HL-60 (cell line): ENCODE measurements at regions not wholly inside any gene's neighbourhood (a gene's known extent, or its start where the extent isn't known, plus 50 kb on each side); places are given as distances from the start of the nearest gene placed in this dataset.

Source experiments
- DNase-seq, 2 experiments: peaks; one replicate each; pipeline ENCODE4 v3.0.0-alpha.2; 2010 to 2020; ENCODE audit warnings: low read depth in 1 of 2, low spot score in 1 of 2
- H3K27ac ChIP-seq: fragments of 250-450 bp; sonication (Bioruptor Pico); replicated peaks from 2 replicates; pipeline ENCODE4 v1.5.1; 2020; ENCODE audit warnings: mild to moderate bottlenecking, moderate library complexity
- H3K27me3 ChIP-seq: fragments of 250-450 bp; sonication (Bioruptor Pico); 2 replicates; pipeline ENCODE4 v1.5.1; 2021; ENCODE audit warnings: mild to moderate bottlenecking, moderate library complexity; ENCODE audit not compliant: insufficient read depth, poor library complexity, severe bottlenecking
- H3K4me3 ChIP-seq: replicated peaks from 2 replicates; pipeline ENCODE4 v1.5.1; 2011; ENCODE audit warnings: mild to moderate bottlenecking, control low read depth, low read length; ENCODE audit not compliant: insufficient read depth
- GABPA ChIP-seq: IDR thresholded peaks from 2 replicates; pipeline ENCODE4 v1.6.1; 2012; ENCODE audit warnings: low read depth
- POLR2AphosphoS5 ChIP-seq: IDR thresholded peaks from 2 replicates; pipeline ENCODE4 v1.6.1; 2012; ENCODE audit warnings: low read depth
- SPI1 ChIP-seq: IDR thresholded peaks from 2 replicates; pipeline ENCODE4 v1.6.1; 2012; ENCODE audit warnings: low read depth, mild to moderate bottlenecking, borderline replicate concordance
- TF ChIP-seq, protein P1 (sequence below): IDR thresholded peaks from one replicate; pipeline ENCODE4 v1.5.1; 2011; ENCODE audit warnings: low read length, control low read depth, inconsistent platforms; ENCODE audit not compliant: insufficient read depth
- TF ChIP-seq, protein P2 (sequence below): IDR thresholded peaks from 2 replicates; pipeline ENCODE4 v1.6.1; 2012; ENCODE audit warnings: low read depth; ENCODE audit not compliant: insufficient replicate concordance

GRCh38 chr4:25485104-25485503 lies 108.0 kb downstream of the ANAPC4 start:
- H3K27me3 ChIP-seq: no peaks in the 10 kb centered on the region
- no peak overlapping the region for H3K27ac ChIP-seq
- H3K4me3 ChIP-seq: no peak overlapping the region
- TF ChIP-seq, protein P1, sequence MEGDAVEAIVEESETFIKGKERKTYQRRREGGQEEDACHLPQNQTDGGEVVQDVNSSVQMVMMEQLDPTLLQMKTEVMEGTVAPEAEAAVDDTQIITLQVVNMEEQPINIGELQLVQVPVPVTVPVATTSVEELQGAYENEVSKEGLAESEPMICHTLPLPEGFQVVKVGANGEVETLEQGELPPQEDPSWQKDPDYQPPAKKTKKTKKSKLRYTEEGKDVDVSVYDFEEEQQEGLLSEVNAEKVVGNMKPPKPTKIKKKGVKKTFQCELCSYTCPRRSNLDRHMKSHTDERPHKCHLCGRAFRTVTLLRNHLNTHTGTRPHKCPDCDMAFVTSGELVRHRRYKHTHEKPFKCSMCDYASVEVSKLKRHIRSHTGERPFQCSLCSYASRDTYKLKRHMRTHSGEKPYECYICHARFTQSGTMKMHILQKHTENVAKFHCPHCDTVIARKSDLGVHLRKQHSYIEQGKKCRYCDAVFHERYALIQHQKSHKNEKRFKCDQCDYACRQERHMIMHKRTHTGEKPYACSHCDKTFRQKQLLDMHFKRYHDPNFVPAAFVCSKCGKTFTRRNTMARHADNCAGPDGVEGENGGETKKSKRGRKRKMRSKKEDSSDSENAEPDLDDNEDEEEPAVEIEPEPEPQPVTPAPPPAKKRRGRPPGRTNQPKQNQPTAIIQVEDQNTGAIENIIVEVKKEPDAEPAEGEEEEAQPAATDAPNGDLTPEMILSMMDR: no peak
- TF ChIP-seq, protein P2, sequence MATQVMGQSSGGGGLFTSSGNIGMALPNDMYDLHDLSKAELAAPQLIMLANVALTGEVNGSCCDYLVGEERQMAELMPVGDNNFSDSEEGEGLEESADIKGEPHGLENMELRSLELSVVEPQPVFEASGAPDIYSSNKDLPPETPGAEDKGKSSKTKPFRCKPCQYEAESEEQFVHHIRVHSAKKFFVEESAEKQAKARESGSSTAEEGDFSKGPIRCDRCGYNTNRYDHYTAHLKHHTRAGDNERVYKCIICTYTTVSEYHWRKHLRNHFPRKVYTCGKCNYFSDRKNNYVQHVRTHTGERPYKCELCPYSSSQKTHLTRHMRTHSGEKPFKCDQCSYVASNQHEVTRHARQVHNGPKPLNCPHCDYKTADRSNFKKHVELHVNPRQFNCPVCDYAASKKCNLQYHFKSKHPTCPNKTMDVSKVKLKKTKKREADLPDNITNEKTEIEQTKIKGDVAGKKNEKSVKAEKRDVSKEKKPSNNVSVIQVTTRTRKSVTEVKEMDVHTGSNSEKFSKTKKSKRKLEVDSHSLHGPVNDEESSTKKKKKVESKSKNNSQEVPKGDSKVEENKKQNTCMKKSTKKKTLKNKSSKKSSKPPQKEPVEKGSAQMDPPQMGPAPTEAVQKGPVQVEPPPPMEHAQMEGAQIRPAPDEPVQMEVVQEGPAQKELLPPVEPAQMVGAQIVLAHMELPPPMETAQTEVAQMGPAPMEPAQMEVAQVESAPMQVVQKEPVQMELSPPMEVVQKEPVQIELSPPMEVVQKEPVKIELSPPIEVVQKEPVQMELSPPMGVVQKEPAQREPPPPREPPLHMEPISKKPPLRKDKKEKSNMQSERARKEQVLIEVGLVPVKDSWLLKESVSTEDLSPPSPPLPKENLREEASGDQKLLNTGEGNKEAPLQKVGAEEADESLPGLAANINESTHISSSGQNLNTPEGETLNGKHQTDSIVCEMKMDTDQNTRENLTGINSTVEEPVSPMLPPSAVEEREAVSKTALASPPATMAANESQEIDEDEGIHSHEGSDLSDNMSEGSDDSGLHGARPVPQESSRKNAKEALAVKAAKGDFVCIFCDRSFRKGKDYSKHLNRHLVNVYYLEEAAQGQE: no peak
- no peak for TF ChIP-seq GABPA
- TF ChIP-seq SPI1: peak; percentile 85
- TF ChIP-seq POLR2AphosphoS5: no peak
- DNase-seq: peak in 1 of 2 experiments; percentile 7

DNA sequence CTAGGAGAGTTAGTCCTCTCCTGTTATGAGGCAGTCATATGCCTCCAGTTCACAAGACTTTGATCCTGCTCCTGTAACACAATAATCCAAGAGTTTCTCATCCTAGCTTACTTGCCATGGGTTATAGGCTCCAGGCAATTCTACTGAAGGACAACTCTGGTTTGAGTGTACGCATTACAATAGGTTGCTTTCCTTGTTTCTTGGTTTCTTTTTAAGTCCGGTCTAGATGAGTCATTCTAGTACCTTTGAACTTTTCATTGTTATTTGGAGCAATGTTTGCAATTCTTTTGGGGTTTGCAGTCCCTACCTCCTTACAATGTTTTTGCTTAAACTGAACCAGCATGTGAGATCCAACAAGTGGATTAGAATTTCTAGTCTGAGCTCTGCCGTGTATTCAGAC lies 109.1 kb downstream of the ANAPC4 start:
- Histone ChIP-seq H3K27ac (no peak overlapping the region), H3K4me3 (no peak overlapping the region), H3K27me3 (no peaks in the 10 kb centered on the region)
- no peak for DNase-seq
- no peak for TF ChIP-seq POLR2AphosphoS5
- TF ChIP-seq, protein P1: no peak
- TF ChIP-seq SPI1: no peak
- no peak for TF ChIP-seq GABPA
- TF ChIP-seq, protein P2: no peak

DNA sequence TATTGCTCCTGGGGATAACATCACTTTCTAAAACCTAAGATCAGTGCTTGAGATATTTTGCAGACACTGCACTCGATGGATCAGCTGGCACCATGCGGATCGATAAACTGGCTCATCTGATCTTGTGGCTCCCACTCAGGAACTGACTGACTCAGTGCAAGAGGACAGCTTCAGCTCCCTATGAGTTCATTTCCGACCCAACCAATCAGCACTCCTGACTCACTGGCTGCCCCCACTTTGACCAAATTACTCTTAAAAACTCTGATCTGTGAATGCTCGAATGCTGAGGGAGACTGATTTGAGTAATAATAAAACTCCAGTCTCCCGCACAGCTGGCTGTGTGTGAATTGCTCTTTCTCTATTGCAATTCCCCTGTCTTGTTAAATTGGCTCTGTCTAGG lies 110.1 kb downstream of the ANAPC4 start:
- Histone ChIP-seq H3K27me3 (no peaks in the 10 kb centered on the region), H3K4me3 (no peak overlapping the region), H3K27ac (no peak overlapping the region)
- TF ChIP-seq POLR2AphosphoS5: no peak
- TF ChIP-seq, protein P1: no peak
- no peak for TF ChIP-seq GABPA
- TF ChIP-seq SPI1: no peak
- TF ChIP-seq, protein P2: no peak
- no peak for DNase-seq
